PC-9 (cell line): ENCODE measurements at regions not wholly inside any gene's neighbourhood (a gene's known extent, or its start where the extent isn't known, plus 50 kb on each side); places are given as distances from the start of the nearest gene placed in this dataset.

Experiments used
- BruUV-seq: library from RNA; stranded (reverse); fragments of 400-500 nt; replicated peaks from 2 replicates; lab custom pipeline; 2021; lab: Mats Ljungman, UMichigan
- CTCF ChIA-PET: fragments of 300-600 bp; sonication (Branson Sonifier 250); formaldehyde crosslinking; loops from one replicate; lab custom pipeline; 2022; ENCODE audit warnings: antibody characterized with exemption; lab: Charles Lee
- POLR2A ChIA-PET: fragments of 300-600 bp; sonication (Branson Sonifier 250); formaldehyde crosslinking; loops from one replicate; lab custom pipeline; 2022; ENCODE audit warnings: antibody characterized with exemption; ENCODE audit not compliant: unreplicated experiment; lab: Charles Lee
- DNase-seq, 2 experiments: peaks; one replicate each; pipeline versions ENCODE4 v3.0.0 to v3.0.0-alpha.2; 2015 to 2022; ENCODE audit warnings: mixed read lengths in 1 of 2
- H2AFZ ChIP-seq: fragments of 200-600 bp; sonication (generic); 2 replicates; pipeline ENCODE4 v1.8.1; 2017; ENCODE audit warnings: antibody characterized with exemption
- H3F3A ChIP-seq: fragments of 200-600 bp; sonication (generic); 2 replicates; pipeline ENCODE4 v1.8.1; 2017; ENCODE audit warnings: antibody characterized with exemption, mild to moderate bottlenecking, low read depth; ENCODE audit not compliant: insufficient read depth
- H3K27ac ChIP-seq: fragments of 200-600 bp; sonication (generic); 2 replicates; pipeline ENCODE4 v1.6.1; 2016; ENCODE audit warnings: mixed run types
- H3K27me3 ChIP-seq: fragments of 200-600 bp; sonication (generic); 2 replicates; pipeline ENCODE4 v1.6.1; 2016; ENCODE audit warnings: low read depth, mixed run types; ENCODE audit not compliant: insufficient read depth
- H3K36me3 ChIP-seq: fragments of 200-600 bp; sonication (generic); 2 replicates; pipeline ENCODE4 v1.6.1; 2016; ENCODE audit warnings: low read depth, mixed run types
- H3K4me1 ChIP-seq: fragments of 200-600 bp; sonication (generic); replicated peaks from 2 replicates; pipeline ENCODE4 v1.6.1; 2016; ENCODE audit warnings: mixed run types; ENCODE audit not compliant: insufficient read depth
- H3K4me2 ChIP-seq: fragments of 200-600 bp; sonication (generic); 2 replicates; pipeline ENCODE4 v1.6.1; 2017; ENCODE audit warnings: mixed run types
- H3K4me3 ChIP-seq: fragments of 200-600 bp; sonication (generic); 2 replicates; pipeline ENCODE4 v1.6.1; 2016; ENCODE audit warnings: mixed run types
- H3K79me2 ChIP-seq: fragments of 200-600 bp; sonication (generic); 2 replicates; pipeline ENCODE4 v1.6.1; 2017; ENCODE audit warnings: low read depth, mixed run types
- H3K9me2 ChIP-seq: fragments of 200-600 bp; sonication (generic); 2 replicates; pipeline ENCODE4 v1.8.1; 2017; ENCODE audit warnings: mild to moderate bottlenecking; ENCODE audit not compliant: insufficient read depth
- H3K9me3 ChIP-seq: fragments of 200-600 bp; sonication (generic); 2 replicates; pipeline ENCODE4 v1.8.1; 2016; ENCODE audit warnings: low read depth; ENCODE audit not compliant: insufficient read depth
- H4K20me1 ChIP-seq: fragments of 200-600 bp; sonication (generic); 2 replicates; pipeline ENCODE4 v1.8.1; 2017; ENCODE audit not compliant: insufficient read depth
- EZH2 ChIP-seq: fragments of 200-600 bp; sonication (generic); IDR thresholded peaks from 2 replicates; pipeline ENCODE4 v1.8.0; 2017; ENCODE audit warnings: antibody characterized with exemption, low read depth
- intact Hi-C: fragments of 100-400 bp; cut with micrococcal nuclease; formaldehyde crosslinking; loops from one replicate; pipeline ENCODE4 v1.10.0; 2022; ENCODE audit not compliant: unreplicated experiment
- TF ChIP-seq, protein P1 (sequence below): fragments of 200-600 bp; sonication (generic); conservative IDR thresholded peaks from 2 replicates; pipeline ENCODE4 v1.6.1; 2017; ENCODE audit warnings: mixed run types, antibody characterized with exemption, mild to moderate bottlenecking, moderate library complexity

GRCh38 chr2:181762848-181763247 lies 82.5 kb upstream of the NEUROD1 start:
- TF ChIP-seq, protein P1, sequence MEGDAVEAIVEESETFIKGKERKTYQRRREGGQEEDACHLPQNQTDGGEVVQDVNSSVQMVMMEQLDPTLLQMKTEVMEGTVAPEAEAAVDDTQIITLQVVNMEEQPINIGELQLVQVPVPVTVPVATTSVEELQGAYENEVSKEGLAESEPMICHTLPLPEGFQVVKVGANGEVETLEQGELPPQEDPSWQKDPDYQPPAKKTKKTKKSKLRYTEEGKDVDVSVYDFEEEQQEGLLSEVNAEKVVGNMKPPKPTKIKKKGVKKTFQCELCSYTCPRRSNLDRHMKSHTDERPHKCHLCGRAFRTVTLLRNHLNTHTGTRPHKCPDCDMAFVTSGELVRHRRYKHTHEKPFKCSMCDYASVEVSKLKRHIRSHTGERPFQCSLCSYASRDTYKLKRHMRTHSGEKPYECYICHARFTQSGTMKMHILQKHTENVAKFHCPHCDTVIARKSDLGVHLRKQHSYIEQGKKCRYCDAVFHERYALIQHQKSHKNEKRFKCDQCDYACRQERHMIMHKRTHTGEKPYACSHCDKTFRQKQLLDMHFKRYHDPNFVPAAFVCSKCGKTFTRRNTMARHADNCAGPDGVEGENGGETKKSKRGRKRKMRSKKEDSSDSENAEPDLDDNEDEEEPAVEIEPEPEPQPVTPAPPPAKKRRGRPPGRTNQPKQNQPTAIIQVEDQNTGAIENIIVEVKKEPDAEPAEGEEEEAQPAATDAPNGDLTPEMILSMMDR = no peak
- TF ChIP-seq EZH2 = no peak
- Histone ChIP-seq H3K79me2 (no peaks in the 10 kb centered on the region), H4K20me1 (no peaks in the 10 kb centered on the region), H3F3A (no peaks in the 10 kb centered on the region), H3K4me1 (no peaks in the 10 kb centered on the region), H3K9me3 (0 out of 2 replicates have a peak, but pooled peaks cover 3% of the 10 kb centered on the region), H3K27me3 (no peaks in the 10 kb centered on the region), H3K36me3 (no peaks in the 10 kb centered on the region), H3K4me2 (no peak overlapping the region), H3K9me2 (no peaks in the 10 kb centered on the region), H3K27ac (no peak overlapping the region), H2AFZ (no peak overlapping the region), H3K4me3 (no peak overlapping the region)
- POLR2A ChIA-PET = no interaction called here
- CTCF ChIA-PET = no interaction called here
- no TSS peak for BruUV-seq
- no peak for DNase-seq
- intact Hi-C loops = no loop called here

DNA sequence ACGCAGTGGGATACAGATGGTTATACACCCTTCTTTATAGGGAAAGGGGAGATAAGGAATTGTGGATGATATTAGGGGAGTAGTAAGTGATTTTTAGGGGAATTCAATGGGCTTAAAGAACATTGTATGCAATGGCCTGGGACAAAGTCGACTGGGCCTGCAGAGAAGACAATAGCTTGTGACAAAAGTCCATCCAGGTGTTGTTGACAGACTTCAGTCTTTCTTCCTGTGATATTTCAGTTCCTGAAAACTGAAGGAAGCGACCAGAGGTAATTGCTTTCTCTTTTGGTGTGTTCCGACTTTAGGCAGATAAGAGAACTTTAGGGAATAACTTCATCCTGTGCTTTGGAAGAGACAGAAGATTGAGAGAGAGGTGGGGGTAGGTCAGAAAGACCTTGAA lies 83.1 kb upstream of the NEUROD1 start:
- POLR2A ChIA-PET = no interaction called here
- H3F3A ChIP-seq = no peaks in the 10 kb centered on the region

DNA sequence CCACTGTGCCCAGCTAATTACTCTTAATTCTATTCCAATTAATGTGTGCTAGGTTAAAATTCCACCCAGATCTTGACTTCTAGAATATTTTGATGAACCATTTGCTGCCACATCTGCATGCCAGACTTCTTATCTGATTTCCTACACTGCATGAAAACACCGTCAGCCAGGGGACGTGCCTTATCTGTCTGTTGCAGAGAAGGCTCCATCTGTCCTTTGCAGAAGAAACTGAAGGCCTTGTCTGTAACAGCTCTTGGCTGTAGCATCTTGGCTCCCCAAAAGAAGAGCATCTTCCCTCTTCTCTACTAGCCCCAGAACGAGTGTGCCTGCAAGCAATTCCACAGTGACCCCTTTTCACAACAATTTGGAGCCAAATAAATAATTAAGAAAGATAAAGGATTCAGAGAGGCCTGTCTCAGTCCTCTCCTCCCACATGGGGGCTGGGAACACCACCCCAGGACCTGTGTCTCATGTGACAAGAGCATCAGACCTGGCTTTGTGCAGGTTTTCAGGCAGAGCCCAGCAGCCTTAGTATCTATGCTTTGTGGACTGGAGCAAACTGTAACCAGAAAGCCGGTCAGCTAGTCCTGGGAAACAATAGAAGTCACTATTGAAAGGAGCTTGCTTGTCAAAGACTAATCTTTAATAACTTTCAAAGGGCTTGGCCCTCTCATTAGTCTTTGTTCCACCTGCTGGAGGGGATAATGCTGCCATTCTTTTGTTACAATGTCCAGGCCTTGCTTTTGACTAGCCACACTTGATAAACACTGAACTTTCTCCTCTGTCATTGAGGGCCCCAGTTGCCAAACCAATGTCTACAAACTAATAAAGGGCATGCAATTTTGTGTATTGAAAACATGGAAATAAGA lies 84.0 kb upstream of the NEUROD1 start:
- Histone ChIP-seq H3F3A (no peaks in the 10 kb centered on the region), H3K9me2 (no peaks in the 10 kb centered on the region), H3K27me3 (no peaks in the 10 kb centered on the region), H3K4me3 (no peak overlapping the region), H3K79me2 (no peaks in the 10 kb centered on the region), H3K4me2 (no peak overlapping the region), H3K36me3 (no peaks in the 10 kb centered on the region), H3K9me3 (0 out of 2 replicates have a peak, but pooled peaks cover 3% of the 10 kb centered on the region), H3K4me1 (no peaks in the 10 kb centered on the region), H3K27ac (no peak overlapping the region), H2AFZ (no peak overlapping the region), H4K20me1 (no peaks in the 10 kb centered on the region)
- CTCF ChIA-PET = interaction anchor here (1.0 kb wide), 1 partner anchor 46 kb away, joined by 6 read pairs; no protein-coding TSS in a partner anchor
- DNase-seq = no peak
- no TSS peak for BruUV-seq
- POLR2A ChIA-PET = no interaction called here
- intact Hi-C loops = no loop called here
- TF ChIP-seq, protein P1 = no peak
- TF ChIP-seq EZH2 = no peak

More for the DNA sequence above, 83.1 kb upstream of the NEUROD1 start:
- CTCF ChIA-PET = no interaction called here
- Histone ChIP-seq H3K36me3 (no peaks in the 10 kb centered on the region), H2AFZ (no peak overlapping the region), H3K9me2 (no peaks in the 10 kb centered on the region), H3K4me1 (no peaks in the 10 kb centered on the region), H3K27ac (no peak overlapping the region), H3K27me3 (no peaks in the 10 kb centered on the region), H3K79me2 (no peaks in the 10 kb centered on the region), H3K9me3 (0 out of 2 replicates have a peak, but pooled peaks cover 3% of the 10 kb centered on the region), H3K4me3 (no peak overlapping the region), H4K20me1 (no peaks in the 10 kb centered on the region), H3K4me2 (no peak overlapping the region)
- DNase-seq = no peak
- no TSS peak for BruUV-seq
- TF ChIP-seq, protein P1 = no peak
- no peak for TF ChIP-seq EZH2
- intact Hi-C loops = no loop called here
